ENCODE measurements at regions not wholly inside any gene's neighbourhood (a gene's known extent, or its start where the extent isn't known, plus 50 kb on each side); places are given as distances from the start of the nearest gene placed in this dataset.

GRCh38 chr5:6140219-6140618, 238.1 kb downstream of the MED10 start:
- no peak overlapping the region for H3K27ac ChIP-seq (ENCODE audit: low read length)
- no peak overlapping the region for H3K9ac ChIP-seq (ENCODE audit: low read length)
- H3F3A ChIP-seq (ENCODE audit: insufficient read depth, low read length), result peaks cover 13% of the 10 kb centered on the region
- no peaks in the 10 kb centered on the region for H3K9me3 ChIP-seq (replicated peaks; ENCODE audit: insufficient read depth, low read length)
- TF ChIP-seq EZH2 (optimal IDR thresholded peaks at IDR 0.05; ENCODE audit: low read depth, low read length) (no peak), EZH2phosphoT487 (IDR thresholded peaks at IDR 0.05; ENCODE audit: low read length) (no peak), CTCF (IDR thresholded peaks at IDR 0.05; ENCODE audit: low read length) (no peak)
- no peaks in the 10 kb centered on the region for H3K79me2 ChIP-seq (ENCODE audit: low read length)
- peaks cover 12% of the 10 kb centered on the region for H3K4me1 ChIP-seq (ENCODE audit: low read length)
- H3K36me3 ChIP-seq (replicated peaks; ENCODE audit: insufficient read depth, low read length), result no peaks in the 10 kb centered on the region
- H3K27me3 ChIP-seq (replicated peaks; ENCODE audit: insufficient read depth, low read length), result no peaks in the 10 kb centered on the region
- H3K4me3 ChIP-seq (ENCODE audit: low read length), result no peak overlapping the region
- H3K4me2 ChIP-seq (ENCODE audit: low read depth, low read length), result no peak overlapping the region
- H3K9me2 ChIP-seq (replicated peaks; ENCODE audit: insufficient read depth, low read length), result no peaks in the 10 kb centered on the region
- no peak for DNase-seq
- no peak overlapping the region for H2AFZ ChIP-seq (ENCODE audit: low read length)
- no peaks in the 10 kb centered on the region for H4K20me1 ChIP-seq (ENCODE audit: insufficient read depth, low read length)

GRCh38 chr5:6135977-6136376, 242.4 kb downstream of the MED10 start:
- Histone ChIP-seq H3F3A (ENCODE audit: insufficient read depth, low read length) (peaks cover 13% of the 10 kb centered on the region), H3K9me2 (replicated peaks; ENCODE audit: insufficient read depth, low read length) (no peaks in the 10 kb centered on the region), H3K27me3 (replicated peaks; ENCODE audit: insufficient read depth, low read length) (no peaks in the 10 kb centered on the region), H3K4me2 (ENCODE audit: low read depth, low read length) (peak overlapping the region; percentile 11; the same call in 1 of the 2 replicates), H3K4me3 (ENCODE audit: low read length) (no peak overlapping the region), H3K27ac (ENCODE audit: low read length) (peak overlapping the region; percentile 65; the same call in 1 of the 2 replicates), H3K4me1 (ENCODE audit: low read length) (peaks cover 12% of the 10 kb centered on the region), H2AFZ (ENCODE audit: low read length) (no peak overlapping the region), H4K20me1 (ENCODE audit: insufficient read depth, low read length) (no peaks in the 10 kb centered on the region), H3K79me2 (ENCODE audit: low read length) (no peaks in the 10 kb centered on the region), H3K9me3 (replicated peaks; ENCODE audit: insufficient read depth, low read length) (no peaks in the 10 kb centered on the region), H3K36me3 (replicated peaks; ENCODE audit: insufficient read depth, low read length) (no peaks in the 10 kb centered on the region), H3K9ac (ENCODE audit: low read length) (no peak overlapping the region)
- DNase-seq, result peak; percentile 76
- TF ChIP-seq CTCF (IDR thresholded peaks at IDR 0.05; ENCODE audit: low read length), result no peak
- TF ChIP-seq EZH2 (optimal IDR thresholded peaks at IDR 0.05; ENCODE audit: low read depth, low read length), result no peak
- no peak for TF ChIP-seq EZH2phosphoT487 (IDR thresholded peaks at IDR 0.05; ENCODE audit: low read length)

GRCh38 chr5:6134281-6134680, 244.1 kb downstream of the MED10 start:
- H3K27me3 ChIP-seq (replicated peaks; ENCODE audit: insufficient read depth, low read length), result no peaks in the 10 kb centered on the region
- H2AFZ ChIP-seq (ENCODE audit: low read length), result no peak overlapping the region
- no peaks in the 10 kb centered on the region for H4K20me1 ChIP-seq (ENCODE audit: insufficient read depth, low read length)

More at GRCh38 chr5:6134281-6134680, 244.1 kb downstream of the MED10 start:
- H3K4me3 ChIP-seq (ENCODE audit: low read length), result no peak overlapping the region
- no peak for TF ChIP-seq CTCF (IDR thresholded peaks at IDR 0.05; ENCODE audit: low read length)
- no peak for TF ChIP-seq EZH2phosphoT487 (IDR thresholded peaks at IDR 0.05; ENCODE audit: low read length)
- no peak for TF ChIP-seq EZH2 (optimal IDR thresholded peaks at IDR 0.05; ENCODE audit: low read depth, low read length)
- H3K36me3 ChIP-seq (replicated peaks; ENCODE audit: insufficient read depth, low read length), result no peaks in the 10 kb centered on the region
- H3K9me2 ChIP-seq (replicated peaks; ENCODE audit: insufficient read depth, low read length), result no peaks in the 10 kb centered on the region
- no peak overlapping the region for H3K9ac ChIP-seq (ENCODE audit: low read length)
- no peak overlapping the region for H3K27ac ChIP-seq (ENCODE audit: low read length)
- H3K9me3 ChIP-seq (replicated peaks; ENCODE audit: insufficient read depth, low read length), result no peaks in the 10 kb centered on the region
- H3F3A ChIP-seq (ENCODE audit: insufficient read depth, low read length), result peaks cover 13% of the 10 kb centered on the region
- H3K4me1 ChIP-seq (ENCODE audit: low read length), result peaks cover 12% of the 10 kb centered on the region
- no peaks in the 10 kb centered on the region for H3K79me2 ChIP-seq (ENCODE audit: low read length)
- H3K4me2 ChIP-seq (ENCODE audit: low read depth, low read length), result no peak overlapping the region
- DNase-seq, result no peak

All from MM.1S (cell line).